Sigmoid colon (tissue), 3 donors: ENCODE measurements at regions not wholly inside any gene's neighbourhood (a gene's known extent, or its start where the extent isn't known, plus 50 kb on each side); places are given as distances from the start of the nearest gene placed in this dataset.

Source experiments
- CTCF ChIP-seq, 4 experiments: fragments of 450-650 bp in 3 of 4; fragments of 200-600 bp in 1 of 4; IDR thresholded peaks; one replicate each; pipeline ENCODE4 v1.5.1; 2016 to 2019; ENCODE audit warnings: antibody characterized with exemption in 4 of 4, mild to moderate bottlenecking in 3 of 4, moderate library complexity in 2 of 4
- POLR2A ChIP-seq, 2 donors: fragments of 450-650 bp; IDR thresholded peaks; one replicate each; pipeline ENCODE4 v1.6.1; 2016; ENCODE audit warnings: antibody characterized with exemption in 2 of 2, mild to moderate bottlenecking in 2 of 2, moderate library complexity in 2 of 2

DNA sequence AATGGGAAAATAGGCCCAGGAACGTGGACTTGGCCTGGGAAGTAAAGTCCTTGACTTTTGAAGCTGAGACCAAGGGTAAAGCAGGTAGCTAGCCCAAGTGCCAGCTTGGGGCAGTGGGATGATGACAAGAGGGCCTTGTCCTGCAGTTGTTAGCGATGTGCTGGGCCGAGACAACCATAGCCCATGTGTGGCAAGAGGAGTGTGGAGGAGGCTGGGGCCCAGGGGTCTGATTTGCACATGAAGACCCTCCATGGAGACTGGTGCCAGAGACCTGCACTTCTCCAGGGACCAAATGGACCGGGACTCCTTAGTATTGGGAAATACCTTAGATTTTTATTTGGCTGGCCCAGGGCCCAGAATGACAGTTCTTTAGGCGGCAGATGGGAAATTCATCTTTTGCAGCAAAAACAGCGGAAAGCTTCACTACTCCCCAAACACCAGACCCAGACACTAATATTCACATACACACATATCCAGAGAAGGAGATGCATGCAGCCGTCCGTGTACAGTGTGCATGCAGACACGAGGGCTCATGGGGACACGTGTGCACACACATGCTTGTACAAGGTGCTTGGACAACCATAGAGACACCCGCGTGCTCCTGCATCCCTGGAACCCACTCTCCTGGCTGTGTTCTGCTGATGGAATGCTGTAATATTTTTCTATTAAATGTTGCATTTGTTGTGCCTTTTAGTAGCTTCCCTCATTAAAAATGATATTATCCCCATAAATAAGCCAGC is 78.1 kb upstream of the CSF3R start:
- TF ChIP-seq POLR2A (IDR thresholded peaks at IDR 0.05) (no peak), CTCF (IDR thresholded peaks at IDR 0.05) (no peak)
